ENCODE measurements at regions not wholly inside any gene's neighbourhood (a gene's known extent, or its start where the extent isn't known, plus 50 kb on each side); places are given as distances from the start of the nearest gene placed in this dataset.

DNA sequence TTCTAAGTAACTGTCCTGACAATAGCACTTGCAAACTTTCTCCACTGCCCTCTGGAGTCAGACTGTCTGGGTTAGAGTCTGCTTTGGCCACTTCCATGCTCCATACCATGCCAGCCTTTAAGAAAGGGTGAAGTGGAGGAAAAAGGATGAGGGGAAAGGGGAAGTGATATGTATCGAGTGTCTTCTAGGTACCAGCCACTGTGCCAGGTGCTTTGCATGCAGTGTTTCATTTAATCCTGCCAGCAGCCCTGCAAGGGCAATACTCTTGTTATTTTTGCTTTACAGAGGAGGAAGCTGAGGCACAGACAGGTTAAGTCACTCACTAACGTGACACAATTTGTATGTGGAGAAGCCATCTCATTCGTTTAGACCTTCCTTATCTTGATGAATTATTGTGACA lies 55.6 kb downstream of the RTL9 start:
- intact Hi-C loops (cut with DNase I): no loop called here
- H3K27ac ChIP-seq: no peak overlapping the region
- no peaks in the 10 kb centered on the region for H3K27me3 ChIP-seq (ENCODE audit: low read depth)
- H3K9me3 ChIP-seq: no peaks in the 10 kb centered on the region
- TF ChIP-seq, protein P1, sequence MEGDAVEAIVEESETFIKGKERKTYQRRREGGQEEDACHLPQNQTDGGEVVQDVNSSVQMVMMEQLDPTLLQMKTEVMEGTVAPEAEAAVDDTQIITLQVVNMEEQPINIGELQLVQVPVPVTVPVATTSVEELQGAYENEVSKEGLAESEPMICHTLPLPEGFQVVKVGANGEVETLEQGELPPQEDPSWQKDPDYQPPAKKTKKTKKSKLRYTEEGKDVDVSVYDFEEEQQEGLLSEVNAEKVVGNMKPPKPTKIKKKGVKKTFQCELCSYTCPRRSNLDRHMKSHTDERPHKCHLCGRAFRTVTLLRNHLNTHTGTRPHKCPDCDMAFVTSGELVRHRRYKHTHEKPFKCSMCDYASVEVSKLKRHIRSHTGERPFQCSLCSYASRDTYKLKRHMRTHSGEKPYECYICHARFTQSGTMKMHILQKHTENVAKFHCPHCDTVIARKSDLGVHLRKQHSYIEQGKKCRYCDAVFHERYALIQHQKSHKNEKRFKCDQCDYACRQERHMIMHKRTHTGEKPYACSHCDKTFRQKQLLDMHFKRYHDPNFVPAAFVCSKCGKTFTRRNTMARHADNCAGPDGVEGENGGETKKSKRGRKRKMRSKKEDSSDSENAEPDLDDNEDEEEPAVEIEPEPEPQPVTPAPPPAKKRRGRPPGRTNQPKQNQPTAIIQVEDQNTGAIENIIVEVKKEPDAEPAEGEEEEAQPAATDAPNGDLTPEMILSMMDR (IDR thresholded peaks at IDR 0.05): no peak
- no peak for ATAC-seq
- no peaks in the 10 kb centered on the region for H3K36me3 ChIP-seq
- no peak overlapping the region for H3K4me3 ChIP-seq
- DNase-seq: no peak
- peaks cover 6% of the 10 kb centered on the region for H3K4me1 ChIP-seq

DNA sequence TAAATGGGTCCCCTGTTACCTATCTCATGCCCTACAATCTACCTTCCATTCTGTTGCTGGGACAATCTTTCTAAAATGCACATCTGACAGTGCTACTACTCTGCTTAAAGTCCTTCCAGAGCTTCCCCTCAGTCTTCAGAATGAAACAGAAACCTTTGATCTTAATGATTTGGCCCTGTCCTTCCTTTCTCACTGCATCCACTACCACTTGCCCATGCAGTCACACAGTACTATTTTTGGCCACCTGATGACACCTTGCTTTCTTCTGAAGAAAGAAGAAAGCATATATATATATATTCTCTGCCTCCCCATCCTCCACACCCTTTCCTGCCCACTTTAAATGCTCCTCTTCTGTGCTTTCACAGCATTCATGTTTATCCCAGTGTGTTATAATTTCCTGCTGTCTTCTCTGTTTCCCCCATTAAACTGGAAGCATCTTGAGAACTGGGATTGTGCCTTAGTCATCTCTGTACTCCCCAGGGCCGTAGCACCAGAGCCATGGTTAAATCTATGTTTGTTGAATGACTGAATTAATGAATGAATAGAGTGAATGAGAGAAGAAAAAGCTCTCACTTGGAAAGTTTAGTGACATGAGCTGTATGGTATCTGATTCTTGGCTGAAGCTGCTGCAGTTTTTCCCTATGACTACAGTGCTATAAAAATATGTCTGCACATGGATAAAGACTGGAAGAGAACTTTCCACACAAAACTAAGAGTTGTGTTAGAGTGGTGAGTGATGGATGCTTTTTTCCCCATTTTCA lies 56.2 kb downstream of the RTL9 start:
- DNase-seq (no peak), ATAC-seq (no peak)
- TF ChIP-seq, protein P1 (IDR thresholded peaks at IDR 0.05): no peak
- no peaks in the 10 kb centered on the region for H3K9me3 ChIP-seq
- H3K4me3 ChIP-seq: no peak overlapping the region
- intact Hi-C loops (cut with DNase I): no loop called here
- no peaks in the 10 kb centered on the region for H3K27me3 ChIP-seq (ENCODE audit: low read depth)
- peaks cover 6% of the 10 kb centered on the region for H3K4me1 ChIP-seq
- H3K27ac ChIP-seq: no peak overlapping the region
- H3K36me3 ChIP-seq: no peaks in the 10 kb centered on the region

DNA sequence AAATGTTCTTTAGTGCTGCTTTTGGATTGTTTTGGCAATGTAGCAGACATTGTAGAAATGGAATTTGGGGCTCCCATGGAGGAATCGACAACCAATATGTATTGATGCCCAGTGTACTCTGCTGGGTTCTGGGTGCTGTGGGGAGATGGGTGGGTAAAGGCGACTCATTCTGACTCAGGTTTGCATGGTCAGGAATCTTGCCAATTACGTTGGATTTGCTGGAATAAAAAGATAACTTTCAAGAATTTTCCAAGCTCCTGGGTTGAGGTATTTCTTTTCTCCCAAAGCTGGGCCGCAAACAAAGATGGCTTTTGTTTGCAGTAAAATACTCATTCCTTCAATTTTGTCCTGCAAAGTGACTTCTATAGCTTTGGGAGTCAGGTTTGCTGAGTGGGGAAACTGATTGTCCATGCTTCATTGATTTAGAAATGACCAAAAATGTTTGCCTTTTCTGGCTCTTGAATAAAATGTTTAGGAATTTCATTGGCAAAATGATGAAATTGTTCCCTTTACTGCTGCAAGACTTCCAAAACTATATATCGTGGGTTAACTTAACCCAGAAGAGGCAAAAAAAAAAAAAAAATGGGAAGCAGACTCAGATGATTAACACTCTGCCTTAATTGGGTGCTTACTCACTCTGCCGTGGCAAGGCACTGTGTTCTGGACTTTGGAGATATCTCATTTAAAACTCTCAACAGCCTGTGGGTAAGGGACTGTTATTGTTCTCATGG lies 57.0 kb downstream of the RTL9 start:
- DNase-seq (no peak), ATAC-seq (no peak)
- Histone ChIP-seq H3K27ac (no peak overlapping the region), H3K4me1 (peaks cover 6% of the 10 kb centered on the region), H3K9me3 (no peaks in the 10 kb centered on the region), H3K4me3 (no peak overlapping the region), H3K36me3 (no peaks in the 10 kb centered on the region), H3K27me3 (ENCODE audit: low read depth) (no peaks in the 10 kb centered on the region)
- TF ChIP-seq, protein P1 (IDR thresholded peaks at IDR 0.05): no peak
- intact Hi-C loops (cut with DNase I): no loop called here

DNA sequence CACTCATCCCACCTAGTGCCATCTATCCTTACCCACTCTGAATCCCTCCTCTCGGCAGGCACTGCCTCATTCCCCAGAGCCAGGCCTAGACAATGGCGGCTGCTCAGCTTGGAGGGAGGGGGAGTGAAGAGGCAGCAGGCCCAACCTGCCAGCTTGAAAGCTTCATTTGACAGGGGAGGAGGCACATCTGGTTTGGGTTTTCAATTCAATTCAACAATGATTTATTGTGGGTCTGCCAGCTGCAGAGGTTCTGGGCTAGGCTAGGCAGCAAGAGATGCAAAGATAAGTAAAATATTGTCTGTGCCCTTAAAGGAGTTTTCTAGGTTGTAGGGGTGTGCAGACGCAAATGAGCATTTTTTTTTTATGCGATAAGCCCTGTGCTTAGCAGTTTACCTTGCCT lies 58.5 kb downstream of the RTL9 start:
- ATAC-seq (no peak), DNase-seq (no peak)
- TF ChIP-seq, protein P1 (IDR thresholded peaks at IDR 0.05): no peak
- Histone ChIP-seq H3K9me3 (no peaks in the 10 kb centered on the region), H3K27me3 (ENCODE audit: low read depth) (no peaks in the 10 kb centered on the region), H3K36me3 (no peaks in the 10 kb centered on the region), H3K4me1 (peaks cover 6% of the 10 kb centered on the region), H3K4me3 (no peak overlapping the region), H3K27ac (no peak overlapping the region)
- intact Hi-C loops (cut with DNase I): no loop called here

DNA sequence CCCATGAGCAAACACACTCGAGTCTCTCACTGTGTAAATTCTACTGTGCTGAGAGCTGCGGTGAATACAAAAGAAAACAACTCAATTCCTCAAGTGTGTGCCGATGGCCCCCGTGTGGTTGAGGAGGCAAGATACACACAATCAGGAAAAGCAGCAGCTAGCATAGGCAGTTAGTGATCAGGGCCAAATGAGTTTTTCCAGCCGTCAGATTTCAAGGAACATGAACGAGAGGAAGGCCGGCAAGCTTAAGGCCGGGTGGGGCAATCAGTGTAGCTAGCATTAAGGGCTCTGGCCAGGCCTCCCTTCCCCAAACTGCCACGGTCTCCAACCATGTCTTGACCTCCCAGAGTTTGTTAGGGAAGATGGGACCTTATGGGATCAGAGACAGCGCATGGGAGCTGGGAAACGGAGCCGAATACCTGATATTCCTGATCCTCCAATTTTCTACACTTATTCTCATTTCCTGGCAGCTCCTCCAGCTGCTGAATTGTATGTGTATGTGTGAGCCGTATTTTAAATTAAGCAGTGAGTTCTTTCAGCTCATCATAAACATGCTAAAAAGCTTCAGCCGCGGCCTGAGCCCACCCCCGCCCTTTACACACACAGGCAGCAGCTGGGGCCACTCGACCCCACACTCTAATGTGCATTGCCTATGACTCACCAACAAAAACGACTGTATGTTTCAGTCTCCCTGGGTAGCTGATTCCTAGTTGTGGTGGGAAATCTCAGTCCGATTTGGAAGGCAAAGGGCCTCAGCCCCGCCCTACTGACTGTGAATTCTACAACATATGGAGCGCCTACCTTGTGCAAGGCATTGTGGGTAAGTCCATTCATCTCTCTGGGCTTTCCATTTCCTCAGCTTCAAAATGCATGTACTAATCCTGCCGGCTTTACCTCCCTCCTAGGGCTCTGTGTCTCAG lies 59.9 kb downstream of the RTL9 start:
- H3K27ac ChIP-seq: no peak overlapping the region
- H3K27me3 ChIP-seq (ENCODE audit: low read depth): no peaks in the 10 kb centered on the region
- H3K4me1 ChIP-seq: peaks cover 6% of the 10 kb centered on the region
- DNase-seq (peak; percentile 46), ATAC-seq (peak; percentile 88 to 89)
- no peaks in the 10 kb centered on the region for H3K36me3 ChIP-seq
- no peak overlapping the region for H3K4me3 ChIP-seq
- intact Hi-C loops (cut with DNase I): no loop called here
- TF ChIP-seq, protein P1 (IDR thresholded peaks at IDR 0.05): peak; percentile 31
- no peaks in the 10 kb centered on the region for H3K9me3 ChIP-seq

Data from lower lobe of right lung (tissue), 2 donors.